HG02884 (cell line): ENCODE measurements at regions not wholly inside any gene's neighbourhood (a gene's known extent, or its start where the extent isn't known, plus 50 kb on each side); places are given as distances from the start of the nearest gene placed in this dataset.

Experiments used
- ATAC-seq: cut with Tn5 transposase; IDR thresholded peaks from one replicate; pipeline ENCODE4 v1.9.1; 2021; ENCODE audit warnings: mild to moderate bottlenecking, moderate library complexity; ENCODE audit not compliant: unreplicated experiment

GRCh38 chr20:56865055-56865454 is 235.9 kb downstream of the TFAP2C start:
- no peak for ATAC-seq

GRCh38 chr20:56867128-56867527 is 238.0 kb downstream of the TFAP2C start:
- ATAC-seq = no peak

GRCh38 chr20:56868746-56869145 is 239.6 kb downstream of the TFAP2C start:
- no peak for ATAC-seq

- no peak for ATAC-seq
These were observed 241.2 kb downstream of the TFAP2C start for GRCh38 chr20:56870271-56870670.

- ATAC-seq = no peak
These were observed 242.6 kb downstream of the TFAP2C start for GRCh38 chr20:56871691-56872090.

- ATAC-seq = no peak
These were observed 243.7 kb downstream of the TFAP2C start for GRCh38 chr20:56872620-56873458.

- no peak for ATAC-seq
These were observed 244.7 kb downstream of the TFAP2C start for GRCh38 chr20:56873836-56874235.

GRCh38 chr20:56875052-56875659 is 246.1 kb downstream of the TFAP2C start:
- ATAC-seq = no peak

GRCh38 chr20:56875803-56876202 is 246.7 kb downstream of the TFAP2C start:
- ATAC-seq = no peak

- no peak for ATAC-seq
These were observed 256.4 kb downstream of the TFAP2C start for GRCh38 chr20:56885521-56885920.

- no peak for ATAC-seq
These were observed 260.9 kb downstream of the TFAP2C start for GRCh38 chr20:56890011-56890410.

- ATAC-seq = no peak
These were observed 264.3 kb downstream of the TFAP2C start for GRCh38 chr20:56893226-56893917.

- ATAC-seq = no peak
These were observed 267.3 kb downstream of the TFAP2C start for GRCh38 chr20:56896447-56896846.

- ATAC-seq = no peak
These were observed 268.3 kb downstream of the TFAP2C start for GRCh38 chr20:56897318-56897957.

GRCh38 chr20:56897958-56898349 is 268.8 kb downstream of the TFAP2C start:
- no peak for ATAC-seq

- ATAC-seq = no peak
These were observed 270.4 kb downstream of the TFAP2C start for GRCh38 chr20:56899506-56899905.

GRCh38 chr20:56900252-56900651 is 271.1 kb downstream of the TFAP2C start:
- ATAC-seq = no peak

GRCh38 chr20:56903421-56903820 is 274.3 kb downstream of the TFAP2C start:
- ATAC-seq = no peak

GRCh38 chr20:56903858-56904257 is 274.8 kb downstream of the TFAP2C start:
- no peak for ATAC-seq

GRCh38 chr20:56909918-56910714 is 281.0 kb downstream of the TFAP2C start:
- ATAC-seq = no peak

GRCh38 chr20:56911946-56912345 is 282.8 kb downstream of the TFAP2C start:
- ATAC-seq = no peak
